ENCODE measurements at regions not wholly inside any gene's neighbourhood (a gene's known extent, or its start where the extent isn't known, plus 50 kb on each side); places are given as distances from the start of the nearest gene placed in this dataset.

- TF ChIP-seq CTCF (conservative IDR thresholded peaks at IDR 0.05 in 1 of 2, IDR thresholded peaks at IDR 0.05 in 1 of 2; ENCODE audit: low read depth in 1 of 2, low read length in 2 of 2) (no peak), EZH2 (IDR thresholded peaks at IDR 0.05; ENCODE audit: low read length, missing control alignments) (no peak)
These were observed 59.0 kb upstream of the PRR23E start for GRCh38 chr3:127133971-127134370.

Data from fibroblast of lung (primary cell).